B cell (primary cell): ENCODE measurements at regions not wholly inside any gene's neighbourhood (a gene's known extent, or its start where the extent isn't known, plus 50 kb on each side); places are given as distances from the start of the nearest gene placed in this dataset.

Experiments used
- ATAC-seq: fragments of 200-7000 bp; cut with Tn5 transposase; one replicate; pipeline ENCODE4 v1.10.0; 2021; ENCODE audit warnings: low read depth, mild to moderate bottlenecking, moderate number of reproducible peaks, moderate library complexity
- CTCF ChIA-PET: fragments of 350-600 bp; sonication (Branson Sonifier 250); formaldehyde crosslinking; loops from one replicate; lab custom pipeline; 2021; ENCODE audit warnings: antibody characterized with exemption, inconsistent platforms; lab: Charles Lee
- POLR2A ChIA-PET: fragments of 350-600 bp; sonication (Branson Sonifier 250); formaldehyde crosslinking; loops from one replicate; lab custom pipeline; 2021; ENCODE audit warnings: antibody characterized with exemption; lab: Charles Lee
- DNase-seq: peaks from one replicate; pipeline ENCODE4 v3.0.0; 2013
- H2AFZ ChIP-seq: 2 replicates; pipeline ENCODE4 v1.6.1; 2012; ENCODE audit warnings: mild to moderate bottlenecking, low read depth, low read length; ENCODE audit not compliant: insufficient read depth, poor library complexity, severe bottlenecking
- H3K27ac ChIP-seq, 2 donors: 1 replicate in 1 of 2; 2 replicates in 1 of 2; pipeline ENCODE4 v1.5.1; 2012 to 2013; ENCODE audit warnings: low read length in 2 of 2, mild to moderate bottlenecking in 2 of 2, moderate library complexity in 1 of 2
- H3K27me3 ChIP-seq, 4 experiments: fragments of 200-600 bp in 1 of 4; sonication (generic) in 1 of 4; replicated peaks in 1 of 4; 1 replicate in 2 of 4; 2 replicates in 2 of 4; pipeline versions ENCODE4 v1.6.1 to v1.7.0; 2013 to 2016; ENCODE audit warnings: low read length in 3 of 4, mild to moderate bottlenecking in 2 of 4, mixed read lengths in 1 of 4, moderate library complexity in 1 of 4; ENCODE audit not compliant: insufficient read depth in 4 of 4, control insufficient read depth in 3 of 4; ENCODE audit errors: control extremely low read depth in 1 of 4
- H3K36me3 ChIP-seq, 2 experiments: replicated peaks in 1 of 2; 1 replicate in 1 of 2; 2 replicates in 1 of 2; pipeline versions ENCODE4 v1.6.1 to v1.7.1; 2013; ENCODE audit warnings: low read length in 1 of 2; ENCODE audit not compliant: insufficient read depth in 2 of 2, control insufficient read depth in 1 of 2; ENCODE audit errors: control extremely low read depth in 1 of 2, extremely low read depth in 1 of 2
- H3K4me1 ChIP-seq, 2 donors: fragments of 200-600 bp in 1 of 2; sonication (generic) in 1 of 2; 1 replicate in 1 of 2; 2 replicates in 1 of 2; pipeline versions ENCODE4 v1.5.1 to v1.6.1; 2013 to 2017; ENCODE audit warnings: low read length in 2 of 2; ENCODE audit not compliant: control insufficient read depth in 2 of 2, insufficient read depth in 2 of 2
- H3K4me2 ChIP-seq: replicated peaks from 2 replicates; pipeline ENCODE3; 2012; ENCODE audit warnings: mild to moderate bottlenecking, low read depth, low read length; ENCODE audit not compliant: poor library complexity, severe bottlenecking
- H3K4me3 ChIP-seq, 5 experiments: fragments of 200-600 bp in 1 of 5; sonication (generic) in 1 of 5; 1 replicate in 3 of 5; 2 replicates in 2 of 5; pipeline versions ENCODE4 v1.5.1 to v1.7.0; 2011 to 2016; ENCODE audit warnings: low read length in 4 of 5, mild to moderate bottlenecking in 4 of 5, low read depth in 2 of 5, control low read depth in 1 of 5, moderate library complexity in 1 of 5; ENCODE audit not compliant: insufficient read depth in 1 of 5; ENCODE audit errors: control extremely low read depth in 1 of 5, extremely low read depth in 1 of 5
- H3K79me2 ChIP-seq: fragments of 200-600 bp; sonication (generic); one replicate; pipeline ENCODE4 v1.6.0; 2016; ENCODE audit warnings: low read length; ENCODE audit not compliant: control insufficient read depth, insufficient read depth
- H3K9ac ChIP-seq: fragments of 200-600 bp; sonication (generic); 2 replicates; pipeline ENCODE4 v1.6.1; 2017; ENCODE audit warnings: mild to moderate bottlenecking, low read length, moderate library complexity
- H3K9me3 ChIP-seq, 3 donors: one replicate each; pipeline versions ENCODE4 v1.6.1 to v1.7.1; 2013; ENCODE audit warnings: low read length in 2 of 3; ENCODE audit not compliant: control insufficient read depth in 2 of 3, insufficient read depth in 1 of 3; ENCODE audit errors: control extremely low read depth in 1 of 3
- H4K20me1 ChIP-seq: 2 replicates; pipeline ENCODE4 v1.6.0; 2012; ENCODE audit warnings: mild to moderate bottlenecking, low read length; ENCODE audit not compliant: insufficient read depth, control insufficient read depth, poor library complexity, severe bottlenecking
- H3K27ac Mint-ChIP-seq: one replicate; pipeline ENCODE4 v1.8.0; 2021; ENCODE audit warnings: mixed read lengths
- H3K27me3 Mint-ChIP-seq: one replicate; pipeline ENCODE4 v1.8.0; 2021; ENCODE audit warnings: mixed read lengths
- H3K4me1 Mint-ChIP-seq: one replicate; pipeline ENCODE4 v1.8.0; 2021; ENCODE audit warnings: mixed read lengths
- H3K4me3 Mint-ChIP-seq: one replicate; pipeline ENCODE4 v1.8.0; 2021; ENCODE audit warnings: mixed read lengths
- H3K9me3 Mint-ChIP-seq: one replicate; pipeline ENCODE4 v1.8.0; 2022; ENCODE audit warnings: mixed read lengths; ENCODE audit not compliant: insufficient read depth
- EZH2 ChIP-seq: IDR thresholded peaks from 2 replicates; pipeline ENCODE4 v1.6.1; 2012; ENCODE audit warnings: borderline replicate concordance, low read depth, mild to moderate bottlenecking, moderate library complexity, low read length; ENCODE audit not compliant: insufficient read depth, poor library complexity, severe bottlenecking
- WGBS: methylation state at CpG from one replicate; pipeline ENCODE4 v1.1.5; 2013; ENCODE audit warnings: missing lambda C conversion rate; ENCODE audit not compliant: insufficient coverage; 5-methylcytosine and 5-hydroxymethylcytosine counted together
- intact Hi-C: fragments of 100-400 bp; cut with micrococcal nuclease; formaldehyde crosslinking; loops from one replicate; pipeline ENCODE4 v1.10.0; 2022
- TF ChIP-seq, protein P1 (sequence below): fragments of 200-600 bp; IDR thresholded peaks from one replicate; pipeline ENCODE4 v1.8.0; 2022; ENCODE audit warnings: antibody characterized with exemption, mild to moderate bottlenecking

DNA sequence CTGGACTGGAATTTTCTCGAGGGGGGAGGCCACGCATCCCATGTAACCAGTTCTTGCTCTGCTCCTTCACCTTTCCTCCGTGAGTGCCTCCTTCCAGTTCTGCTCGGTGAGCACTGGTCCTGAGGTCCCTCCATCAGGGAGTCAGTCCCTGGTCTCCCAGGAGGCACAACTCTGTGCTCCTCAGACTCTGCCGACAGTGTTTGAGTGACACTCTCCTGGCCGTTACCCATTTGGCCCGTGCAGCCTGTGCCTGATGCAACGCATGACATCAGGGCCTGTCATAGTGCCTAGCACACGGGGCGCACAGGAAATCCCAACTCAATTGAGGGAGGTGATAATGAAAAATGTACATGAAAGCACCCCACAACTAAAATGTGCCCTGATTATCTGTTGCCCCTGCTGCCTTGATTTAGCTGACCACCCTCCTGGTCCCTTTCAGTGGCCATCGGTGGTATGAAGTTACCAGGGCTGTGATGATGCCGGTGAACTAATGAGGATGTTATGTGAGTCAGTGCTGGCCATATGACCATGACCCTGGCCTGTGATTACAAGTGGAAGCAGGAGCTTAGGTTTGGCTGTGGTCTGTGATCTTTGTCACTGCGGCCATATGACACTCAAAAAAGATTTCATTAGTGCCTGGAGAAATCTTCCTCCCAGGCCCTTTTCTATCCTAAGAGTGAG is 144.6 kb downstream of the TDRD15 start:
- Histone ChIP-seq H3K27ac (no peak overlapping the region), H3K9ac (no peak overlapping the region), H3K4me3 (no peak overlapping the region), H4K20me1 (no peaks in the 10 kb centered on the region), H3K9me3 (no peaks in the 10 kb centered on the region), H3K4me1 (no peaks in the 10 kb centered on the region), H3K4me2 (no peak overlapping the region), H2AFZ (no peak overlapping the region), H3K36me3 (no peaks in the 10 kb centered on the region), H3K27me3 (no peaks in the 10 kb centered on the region), H3K79me2 (no peaks in the 10 kb centered on the region)
- no peaks in the 10 kb centered on the region for H3K4me1 Mint-ChIP-seq
- ATAC-seq (no peak), DNase-seq (no peak)
- intact Hi-C loops: no loop called here
- ChIA-PET CTCF (no interaction called here), POLR2A (no interaction called here)
- TF ChIP-seq EZH2: no peak
- TF ChIP-seq, protein P1, sequence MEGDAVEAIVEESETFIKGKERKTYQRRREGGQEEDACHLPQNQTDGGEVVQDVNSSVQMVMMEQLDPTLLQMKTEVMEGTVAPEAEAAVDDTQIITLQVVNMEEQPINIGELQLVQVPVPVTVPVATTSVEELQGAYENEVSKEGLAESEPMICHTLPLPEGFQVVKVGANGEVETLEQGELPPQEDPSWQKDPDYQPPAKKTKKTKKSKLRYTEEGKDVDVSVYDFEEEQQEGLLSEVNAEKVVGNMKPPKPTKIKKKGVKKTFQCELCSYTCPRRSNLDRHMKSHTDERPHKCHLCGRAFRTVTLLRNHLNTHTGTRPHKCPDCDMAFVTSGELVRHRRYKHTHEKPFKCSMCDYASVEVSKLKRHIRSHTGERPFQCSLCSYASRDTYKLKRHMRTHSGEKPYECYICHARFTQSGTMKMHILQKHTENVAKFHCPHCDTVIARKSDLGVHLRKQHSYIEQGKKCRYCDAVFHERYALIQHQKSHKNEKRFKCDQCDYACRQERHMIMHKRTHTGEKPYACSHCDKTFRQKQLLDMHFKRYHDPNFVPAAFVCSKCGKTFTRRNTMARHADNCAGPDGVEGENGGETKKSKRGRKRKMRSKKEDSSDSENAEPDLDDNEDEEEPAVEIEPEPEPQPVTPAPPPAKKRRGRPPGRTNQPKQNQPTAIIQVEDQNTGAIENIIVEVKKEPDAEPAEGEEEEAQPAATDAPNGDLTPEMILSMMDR: no peak
- peaks cover 6% of the 10 kb centered on the region for H3K27me3 Mint-ChIP-seq
- no peaks in the 10 kb centered on the region for H3K9me3 Mint-ChIP-seq
- H3K27ac Mint-ChIP-seq: no peak overlapping the region
- 95% methylated on average over 10 of the region's 13 CpGs for WGBS
- H3K4me3 Mint-ChIP-seq: no peak overlapping the region

DNA sequence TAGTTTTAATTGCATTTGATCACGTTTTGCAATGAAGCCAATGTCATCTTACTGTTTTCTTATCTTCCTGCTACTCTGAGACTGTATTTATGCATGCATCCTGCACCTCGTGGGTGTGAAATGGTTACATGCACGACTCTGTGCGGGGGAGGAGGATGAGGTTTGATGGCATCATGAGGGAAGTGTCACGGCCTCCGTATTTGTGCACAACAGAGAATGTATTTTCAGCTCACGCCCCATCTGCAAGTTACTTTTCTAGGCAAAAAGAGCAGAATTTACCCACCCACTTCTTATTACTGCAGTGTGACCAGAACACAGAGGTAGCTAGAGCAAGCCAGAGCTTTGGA is 145.1 kb downstream of the TDRD15 start:
- no peak overlapping the region for H3K4me2 ChIP-seq
- no peaks in the 10 kb centered on the region for H3K36me3 ChIP-seq
- Mint-ChIP-seq H3K9me3 (no peaks in the 10 kb centered on the region), H3K27me3 (peaks cover 6% of the 10 kb centered on the region), H3K4me1 (no peaks in the 10 kb centered on the region), H3K4me3 (no peak overlapping the region), H3K27ac (no peak overlapping the region)
- H3K27ac ChIP-seq: no peak overlapping the region
- ChIA-PET POLR2A (no interaction called here), CTCF (no interaction called here)
- no peak overlapping the region for H3K4me3 ChIP-seq
- H2AFZ ChIP-seq: no peak overlapping the region
- intact Hi-C loops: no loop called here
- H3K27me3 ChIP-seq: no peaks in the 10 kb centered on the region
- no peaks in the 10 kb centered on the region for H4K20me1 ChIP-seq
- 44% methylated on average over 3 of the region's 7 CpGs for WGBS
- H3K9ac ChIP-seq: no peak overlapping the region
- no peaks in the 10 kb centered on the region for H3K9me3 ChIP-seq
- no peak for TF ChIP-seq EZH2
- TF ChIP-seq, protein P1: no peak
- ATAC-seq: no peak
- no peak for DNase-seq
- no peaks in the 10 kb centered on the region for H3K4me1 ChIP-seq
- H3K79me2 ChIP-seq: no peaks in the 10 kb centered on the region
